H1 (cell line): ENCODE measurements at regions not wholly inside any gene's neighbourhood (a gene's known extent, or its start where the extent isn't known, plus 50 kb on each side); places are given as distances from the start of the nearest gene placed in this dataset.

Experiments used
- CTCF ChIA-PET: fragments of 300-600 bp; sonication (Branson Sonifier 250); formaldehyde crosslinking; loops from one replicate; lab custom pipeline; 2021; ENCODE audit not compliant: partially characterized antibody; lab: Charles Lee
- POLR2A ChIA-PET: fragments of 300-600 bp; sonication (Branson Sonifier 250); formaldehyde crosslinking; loops from one replicate; lab custom pipeline; 2021; ENCODE audit warnings: inconsistent platforms; ENCODE audit not compliant: partially characterized antibody; lab: Charles Lee
- DNase-seq, 2 experiments: peaks; one replicate each; pipeline versions ENCODE4 v3.0.0 to v3.0.0-alpha.2; 2010 to 2022; ENCODE audit warnings: low spot score in 2 of 2, low read depth in 1 of 2, mixed read lengths in 1 of 2
- FAIRE-seq: peaks from 2 replicates; lab custom pipeline; 2011; peaks lifted over from hg19 to GRCh38; lab: Jason Lieb, UNC
- H2AFZ ChIP-seq: 2 replicates; pipeline ENCODE4 v1.8.1; 2012; ENCODE audit warnings: low read length, inconsistent platforms
- H2AK5ac ChIP-seq: 2 replicates; pipeline ENCODE4 v1.6.1; 2013; ENCODE audit warnings: low read depth, low read length
- H2BK120ac ChIP-seq: replicated peaks from 2 replicates; pipeline ENCODE3; 2013; ENCODE audit warnings: low read depth, low read length, inconsistent platforms
- H2BK12ac ChIP-seq: 2 replicates; pipeline ENCODE4 v1.6.1; 2013; ENCODE audit warnings: low read depth, low read length
- H2BK15ac ChIP-seq: 2 replicates; pipeline ENCODE4 v1.6.1; 2013; ENCODE audit warnings: low read length
- H2BK20ac ChIP-seq: 2 replicates; pipeline ENCODE4 v1.6.1; 2013; ENCODE audit warnings: low read length
- H2BK5ac ChIP-seq: 2 replicates; pipeline ENCODE4 v1.6.1; 2013; ENCODE audit warnings: low read depth, low read length
- H3K14ac ChIP-seq: 2 replicates; pipeline ENCODE4 v1.6.1; 2013; ENCODE audit warnings: inconsistent platforms; ENCODE audit not compliant: insufficient read length
- H3K18ac ChIP-seq: 2 replicates; pipeline ENCODE4 v1.6.1; 2013; ENCODE audit warnings: low read length; ENCODE audit errors: extremely low read depth
- H3K23ac ChIP-seq: 2 replicates; pipeline ENCODE4 v1.6.1; 2013; ENCODE audit warnings: inconsistent platforms; ENCODE audit not compliant: insufficient read length
- H3K23me2 ChIP-seq: 2 replicates; pipeline ENCODE4 v1.6.1; 2013; ENCODE audit warnings: low read depth, low read length
- H3K27ac ChIP-seq: 2 replicates; pipeline ENCODE4 v1.6.1; 2011; ENCODE audit warnings: low read depth, low read length, inconsistent platforms
- H3K27me3 ChIP-seq, 4 experiments: replicated peaks in 1 of 4; 1 replicate in 1 of 4; 2 replicates in 3 of 4; pipeline versions ENCODE4 v1.6.1 to v1.8.1; 2011 to 2013; ENCODE audit warnings: low read length in 3 of 4, mild to moderate bottlenecking in 3 of 4, inconsistent platforms in 2 of 4, mixed read lengths in 2 of 4, moderate library complexity in 1 of 4; ENCODE audit not compliant: control insufficient read depth in 3 of 4, insufficient read depth in 3 of 4; ENCODE audit errors: extremely low read depth in 1 of 4
- H3K36me3 ChIP-seq, 4 experiments: 2 replicates each; pipeline versions ENCODE4 v1.6.1 to v1.8.1; 2011 to 2013; ENCODE audit warnings: mild to moderate bottlenecking in 4 of 4, low read length in 3 of 4, moderate library complexity in 2 of 4, control low read depth in 1 of 4, inconsistent platforms in 1 of 4; ENCODE audit not compliant: insufficient read depth in 4 of 4, control insufficient read depth in 2 of 4
- H3K4ac ChIP-seq: replicated peaks from 2 replicates; pipeline ENCODE3; 2013; ENCODE audit warnings: low read length, low read depth, mixed read lengths, inconsistent platforms; ENCODE audit not compliant: insufficient read length
- H3K4me1 ChIP-seq, 4 experiments: replicated peaks in 1 of 4; 1 replicate in 1 of 4; 2 replicates in 3 of 4; pipeline versions ENCODE4 v1.6.1 to v1.8.1; 2011 to 2013; ENCODE audit warnings: low read length in 3 of 4, inconsistent platforms in 2 of 4, mixed read lengths in 1 of 4; ENCODE audit not compliant: insufficient read depth in 4 of 4, control insufficient read depth in 3 of 4
- H3K4me2 ChIP-seq, 2 experiments: 2 replicates each; pipeline versions ENCODE4 v1.6.1 to v1.8.1; 2011 to 2013; ENCODE audit warnings: low read depth in 2 of 2, low read length in 2 of 2, control low read depth in 1 of 2, inconsistent platforms in 1 of 2, mild to moderate bottlenecking in 1 of 2; ENCODE audit not compliant: insufficient read depth in 1 of 2
- H3K4me3 ChIP-seq, 4 experiments: fragments of 200-600, 300-600 bp in 1 of 4; sonication (generic), shearing (Covaris generic), sonication (Bioruptor Twin) in 1 of 4; 2 replicates each; pipeline versions ENCODE4 v1.5.1 to v1.8.1; 2011 to 2016; ENCODE audit warnings: low read length in 4 of 4, low read depth in 3 of 4, control low read depth in 2 of 4, inconsistent platforms in 2 of 4, mild to moderate bottlenecking in 2 of 4, mixed read lengths in 1 of 4, moderate library complexity in 1 of 4; ENCODE audit not compliant: insufficient read depth in 2 of 4; ENCODE audit errors: extremely low read depth in 1 of 4
- H3K56ac ChIP-seq: replicated peaks from 2 replicates; pipeline ENCODE3; 2013; ENCODE audit warnings: low read depth, mild to moderate bottlenecking, mixed read lengths, low read length, inconsistent platforms; ENCODE audit not compliant: insufficient read length
- H3K79me1 ChIP-seq: 2 replicates; pipeline ENCODE4 v1.6.1; 2013; ENCODE audit warnings: low read depth, low read length, control low read depth
- H3K79me2 ChIP-seq, 2 experiments: 2 replicates each; pipeline versions ENCODE4 v1.6.1 to v1.8.1; 2012 to 2013; ENCODE audit warnings: low read length in 2 of 2, mild to moderate bottlenecking in 2 of 2, inconsistent platforms in 1 of 2; ENCODE audit not compliant: insufficient read depth in 2 of 2, control insufficient read depth in 1 of 2
- H3K9ac ChIP-seq, 4 experiments: replicated peaks in 1 of 4; 1 replicate in 1 of 4; 2 replicates in 3 of 4; pipeline versions ENCODE4 v1.6.1 to v1.8.1; 2011 to 2013; ENCODE audit warnings: low read depth in 3 of 4, low read length in 3 of 4, control low read depth in 2 of 4, mild to moderate bottlenecking in 2 of 4, moderate library complexity in 2 of 4, inconsistent platforms in 1 of 4; ENCODE audit errors: extremely low read depth in 1 of 4
- H3K9me3 ChIP-seq, 2 experiments: 2 replicates each; pipeline versions ENCODE4 v1.6.1 to v1.8.1; 2012 to 2013; ENCODE audit warnings: mild to moderate bottlenecking in 2 of 2, moderate library complexity in 2 of 2, control low read depth in 1 of 2, inconsistent platforms in 1 of 2, low read depth in 1 of 2, low read length in 1 of 2, mixed read lengths in 1 of 2; ENCODE audit not compliant: insufficient read depth in 2 of 2
- H4K20me1 ChIP-seq, 2 experiments: replicated peaks in 1 of 2; 2 replicates each; pipeline versions ENCODE3 to v1.8.1; 2011 to 2013; ENCODE audit warnings: inconsistent platforms in 2 of 2, low read length in 2 of 2, mild to moderate bottlenecking in 1 of 2; ENCODE audit not compliant: insufficient read depth in 2 of 2, control insufficient read depth in 1 of 2
- H4K5ac ChIP-seq: 2 replicates; pipeline ENCODE4 v1.6.1; 2013; ENCODE audit warnings: low read length, low read depth, mixed read lengths, inconsistent platforms; ENCODE audit not compliant: insufficient read length
- H4K8ac ChIP-seq: 2 replicates; pipeline ENCODE4 v1.8.0; 2013; ENCODE audit warnings: mild to moderate bottlenecking, moderate library complexity, low read length, inconsistent platforms; ENCODE audit not compliant: insufficient read depth; ENCODE audit errors: extremely low read depth
- H4K91ac ChIP-seq: replicated peaks from 2 replicates; pipeline ENCODE3; 2013; ENCODE audit warnings: low read length, mixed read lengths, inconsistent platforms; ENCODE audit not compliant: insufficient read length
- ATF2 ChIP-seq: IDR thresholded peaks from 2 replicates; pipeline ENCODE4 v1.6.1; 2012; ENCODE audit warnings: low read length, inconsistent platforms
- CBX8 ChIP-seq: fragments of 300-800, 300-1000 bp; sonication (generic); IDR thresholded peaks from 2 replicates; pipeline ENCODE4 v1.7.1; 2016; ENCODE audit warnings: low read depth, low read length, borderline replicate concordance
- CHD1 ChIP-seq: IDR thresholded peaks from 2 replicates; pipeline ENCODE4 v1.6.1; 2012; ENCODE audit warnings: low read depth, low read length, improper control_type of control experiment
- EP300 ChIP-seq, 2 experiments: IDR thresholded peaks; 1 replicate in 1 of 2; 2 replicates in 1 of 2; pipeline ENCODE4 v1.6.1; 2011 to 2012; ENCODE audit warnings: low read depth in 2 of 2, low read length in 2 of 2, mild to moderate bottlenecking in 2 of 2, borderline replicate concordance in 1 of 2, inconsistent platforms in 1 of 2, moderate library complexity in 1 of 2
- HDAC2 ChIP-seq, 2 experiments: fragments of 300-600 bp in 1 of 2; sonication (generic) in 1 of 2; IDR thresholded peaks; 2 replicates each; pipeline ENCODE4 v1.6.1; 2011 to 2012; ENCODE audit warnings: low read depth in 2 of 2, low read length in 2 of 2, mild to moderate bottlenecking in 2 of 2, moderate library complexity in 2 of 2, borderline replicate concordance in 1 of 2, inconsistent platforms in 1 of 2
- HDAC6 ChIP-seq: IDR thresholded peaks from one replicate; pipeline ENCODE4 v1.7.1; 2012; ENCODE audit warnings: low read depth, mild to moderate bottlenecking, inconsistent platforms, low read length, moderate library complexity
- MAFK ChIP-seq: IDR thresholded peaks from 2 replicates; pipeline ENCODE4 v1.6.1; 2012; ENCODE audit warnings: low read depth, mild to moderate bottlenecking, improper control_type of control experiment, low read length
- POLR2AphosphoS5 ChIP-seq: IDR thresholded peaks from 2 replicates; pipeline ENCODE4 v1.6.1; 2011; ENCODE audit warnings: low read depth, low read length
- RFX5 ChIP-seq: IDR thresholded peaks from 2 replicates; pipeline ENCODE4 v1.6.1; 2011; ENCODE audit warnings: low read depth, low read length, improper control_type of control experiment, borderline replicate concordance
- SP1 ChIP-seq: IDR thresholded peaks from 2 replicates; pipeline ENCODE4 v1.6.1; 2011; ENCODE audit warnings: low read depth, low read length
- TAF7 ChIP-seq: optimal IDR thresholded peaks from 2 replicates; pipeline ENCODE3; 2011; ENCODE audit warnings: low read depth, mild to moderate bottlenecking, inconsistent platforms, low read length, moderate library complexity, borderline replicate concordance
- ZNF274 ChIP-seq: IDR thresholded peaks from 2 replicates; pipeline ENCODE4 v1.7.0; 2012; ENCODE audit warnings: low read length, borderline replicate concordance; ENCODE audit errors: extremely low read depth
- WGBS, 2 experiments: shearing (Covaris generic) in 1 of 2; methylation state at CpG; one replicate each; pipeline versions ENCODE4 v1.1.6 to v1.1.7; 2013 to 2015; ENCODE audit warnings: low lambda C conversion rate in 2 of 2, mixed read lengths in 2 of 2, inconsistent platforms in 1 of 2, low coverage in 1 of 2, missing lambda C conversion rate in 1 of 2; ENCODE audit not compliant: insufficient replicate concordance in 2 of 2, insufficient coverage in 1 of 2, insufficient read length in 1 of 2; ENCODE audit errors: extremely low coverage in 1 of 2, missing lambda C conversion rate in 1 of 2; 5-methylcytosine and 5-hydroxymethylcytosine counted together

GRCh38 chr22:49133541-49133940 is 694.1 kb downstream of the BRD1 start:
- Histone ChIP-seq H3K23ac (no peak overlapping the region), H2BK15ac (0 out of 2 replicates have a peak overlapping the region, but pooled peaks have one; percentile 88), H3K36me3 (no peaks in the 10 kb centered on the region), H4K91ac (no peak overlapping the region), H3K79me1 (no peaks in the 10 kb centered on the region; the same call in 1 of the 2 replicates), H4K20me1 (no peaks in the 10 kb centered on the region), H2BK12ac (no peak overlapping the region), H4K8ac (no peak overlapping the region), H3K79me2 (no peaks in the 10 kb centered on the region), H3K56ac (no peak overlapping the region), H2BK120ac (peak overlapping the region; percentile 69), H3K18ac (no peak overlapping the region), H3K4me1 (no peaks in the 10 kb centered on the region), H2BK20ac (no peak overlapping the region), H3K4me2 (no peak overlapping the region), H2AK5ac (no peak overlapping the region), H3K27ac (no peak overlapping the region), H3K4me3 (no peak overlapping the region), H3K23me2 (peaks cover 6% of the 10 kb centered on the region; the same call in 1 of the 2 replicates), H2AFZ (no peak overlapping the region), H3K4ac (no peak overlapping the region), H3K9me3 (no peaks in the 10 kb centered on the region), H4K5ac (no peak overlapping the region), H3K14ac (peak overlapping the region; percentile 17), H3K9ac (no peak overlapping the region), H3K27me3 (no peaks in the 10 kb centered on the region), H2BK5ac (0 out of 2 replicates have a peak overlapping the region, but pooled peaks have one; percentile 56)
- POLR2A ChIA-PET = interaction anchor here (0.6 kb wide), 1 partner anchor 562 kb away, joined by 3 read pairs; no protein-coding TSS in a partner anchor
- DNase-seq (no peak), FAIRE-seq (no peak)
- TF ChIP-seq HDAC2 (IDR thresholded peaks at IDR 0.05; ENCODE audit: borderline replicate concordance in 1 of 2, low read depth in 2 of 2, low read length in 2 of 2) (no peak), HDAC6 (no peak), SP1 (no peak), RFX5 (no peak), MAFK (no peak), CHD1 (no peak), POLR2AphosphoS5 (no peak), ZNF274 (no peak), EP300 (IDR thresholded peaks at IDR 0.05; ENCODE audit: borderline replicate concordance in 1 of 2, low read depth in 2 of 2, low read length in 2 of 2) (no peak), TAF7 (no peak), ATF2 (no peak), CBX8 (no peak)
- WGBS, 2 experiments = 85% methylated on average over 5 of the region's 5 CpGs; no CpG with 5 or more reads in 1 of the 2 experiments
- CTCF ChIA-PET = interaction anchor here (1.6 kb wide), 1 partner anchor 87 kb away, joined by 4 read pairs; no protein-coding TSS in a partner anchor
